HG03108 (cell line): ENCODE measurements at regions not wholly inside any gene's neighbourhood (a gene's known extent, or its start where the extent isn't known, plus 50 kb on each side); places are given as distances from the start of the nearest gene placed in this dataset.
"Not testable (repeated sequence)": the region's sequence is repeated elsewhere in the genome, so short reads cannot be mapped to it uniquely, and the experiment has no call there.

Experiments used
- ATAC-seq: cut with Tn5 transposase; IDR thresholded peaks from one replicate; pipeline ENCODE4 v1.9.1; 2021; ENCODE audit warnings: moderate library complexity; ENCODE audit not compliant: unreplicated experiment

DNA sequence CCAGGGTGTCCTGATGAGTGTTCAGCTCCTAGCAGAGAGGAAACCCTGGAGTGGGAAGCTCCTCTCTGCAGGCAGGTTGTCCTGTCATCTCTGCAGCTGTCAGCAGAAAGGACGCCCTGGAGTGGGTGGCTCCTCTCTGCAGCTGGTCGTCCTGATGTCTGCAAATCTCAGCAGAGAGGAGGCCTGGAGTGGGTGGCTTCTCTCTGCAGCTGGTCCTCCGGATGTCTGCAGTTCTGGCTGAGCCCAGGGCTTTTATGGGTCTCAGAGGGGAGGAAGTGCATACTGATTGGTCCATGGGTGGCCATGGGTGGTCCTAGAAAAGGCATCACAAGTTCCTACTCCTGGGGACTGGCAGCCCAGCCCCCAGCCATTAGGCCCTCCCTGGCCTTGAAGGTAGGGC, 102.6 kb upstream of the BNIP2 start:
- ATAC-seq: no peak

DNA sequence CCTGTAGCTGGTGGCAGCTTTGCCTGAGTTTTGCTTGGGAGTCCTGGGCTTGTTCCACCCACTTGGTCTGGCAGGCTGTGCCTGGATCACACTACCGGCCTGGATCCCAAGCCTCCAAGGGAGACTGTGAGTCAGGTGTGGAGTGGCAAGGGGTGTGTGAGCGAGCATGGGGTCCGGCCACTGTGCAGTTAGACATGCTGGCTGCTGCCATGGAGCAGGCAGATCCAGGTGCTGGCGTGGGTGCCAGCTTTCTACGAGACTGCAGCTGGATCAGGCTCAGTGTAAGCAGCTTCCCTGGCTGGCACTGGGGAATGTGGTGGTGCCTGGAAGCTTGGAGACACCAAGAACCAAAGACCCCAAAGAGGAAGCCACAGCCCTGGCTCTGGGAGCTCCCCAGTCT, 102.0 kb upstream of the BNIP2 start:
- ATAC-seq: no peak

DNA sequence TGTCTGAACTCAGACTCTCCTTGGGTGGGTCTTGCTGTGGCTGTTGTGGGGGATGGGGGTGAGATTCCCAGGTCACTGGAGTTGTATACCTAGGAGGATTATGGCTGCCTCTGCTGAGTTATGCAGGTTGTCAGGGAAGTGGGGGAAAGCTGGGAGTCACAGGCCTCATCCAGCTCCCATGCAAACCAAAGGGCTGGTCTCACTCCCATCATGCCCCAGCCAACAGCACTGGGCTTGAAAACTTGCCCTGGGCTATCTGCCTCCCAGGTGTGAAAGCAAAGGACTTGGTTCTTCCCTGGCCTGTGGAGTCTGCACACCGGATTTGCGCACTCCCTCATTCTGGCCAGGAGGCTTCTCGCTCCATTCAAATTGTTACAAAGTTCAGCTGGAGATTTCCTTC, 97.3 kb upstream of the BNIP2 start:
- not testable (repeated sequence) for ATAC-seq

DNA sequence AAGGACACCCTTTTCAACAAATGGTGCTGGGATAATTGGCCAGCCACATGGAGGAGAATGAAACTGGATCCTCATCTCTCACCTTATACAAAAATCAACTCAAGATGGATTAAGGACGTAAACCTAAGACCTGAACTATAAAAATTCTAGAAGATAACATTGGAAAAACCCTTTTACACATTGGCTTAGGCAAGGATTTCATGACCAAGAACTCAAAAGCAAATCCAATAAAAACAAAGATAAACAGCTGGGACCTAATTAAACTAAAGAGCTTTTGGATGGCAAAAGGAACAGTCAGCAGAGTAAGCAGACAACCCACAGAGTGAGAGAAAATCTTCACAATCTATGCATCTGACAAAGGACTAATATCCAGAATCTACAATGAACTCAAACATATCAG, 96.9 kb upstream of the BNIP2 start:
- ATAC-seq: not testable (repeated sequence)

DNA sequence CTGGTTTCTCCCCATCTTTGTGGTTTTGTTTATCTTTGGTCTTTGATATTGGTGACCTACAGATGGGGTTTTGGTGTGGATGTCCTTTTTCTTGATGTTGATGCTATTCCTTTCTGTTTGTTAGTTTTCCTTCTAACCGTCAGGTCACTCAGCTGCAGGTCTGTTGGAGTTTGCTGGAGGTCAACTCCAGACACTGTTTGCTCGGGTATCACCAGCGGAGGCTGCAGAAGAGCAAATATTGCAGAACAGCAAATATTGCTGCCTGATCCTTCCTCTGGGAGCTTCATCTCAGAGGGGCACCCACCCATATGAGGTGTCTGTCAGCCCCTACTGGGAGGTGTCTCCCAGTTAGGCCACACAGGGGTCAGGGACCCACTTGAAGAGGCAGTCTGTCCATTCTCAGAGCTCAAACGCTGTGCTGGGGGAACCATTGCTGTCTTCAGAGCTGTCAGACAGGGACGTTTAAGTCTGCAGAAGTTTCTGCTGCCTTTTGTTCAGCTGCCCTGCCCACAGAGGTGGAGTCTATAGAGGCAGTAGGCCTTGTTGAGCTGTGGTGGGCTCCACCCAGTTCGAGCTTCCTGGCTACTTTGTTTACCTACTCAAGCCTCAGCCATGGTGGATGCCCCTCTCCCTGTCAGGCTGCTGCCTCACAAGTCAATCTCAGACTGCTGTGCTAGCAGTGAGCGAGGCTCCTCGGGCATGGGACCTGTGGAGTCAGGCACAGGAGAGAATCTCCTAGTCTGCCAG, 94.8 kb upstream of the BNIP2 start:
- ATAC-seq: not testable (repeated sequence)

DNA sequence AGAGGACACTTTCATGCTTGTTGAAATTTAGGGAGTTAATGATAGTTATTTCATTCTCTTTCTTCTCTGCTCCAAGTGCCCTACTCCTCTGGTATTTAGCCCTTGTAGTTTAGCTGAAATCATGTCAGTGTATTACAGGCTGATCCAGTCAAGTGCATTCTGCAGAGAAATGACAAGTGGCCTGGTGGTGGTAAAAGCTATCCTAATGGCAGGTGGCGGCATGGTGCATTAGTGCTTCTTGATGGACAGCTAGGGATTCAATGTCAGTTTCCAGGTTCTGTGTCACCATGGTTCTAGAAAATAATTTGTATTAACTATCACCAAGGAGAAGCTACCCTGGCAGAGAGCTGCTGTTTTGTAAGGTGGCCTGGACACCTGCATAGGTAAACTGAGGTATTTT, 90.0 kb upstream of the BNIP2 start:
- ATAC-seq: no peak

DNA sequence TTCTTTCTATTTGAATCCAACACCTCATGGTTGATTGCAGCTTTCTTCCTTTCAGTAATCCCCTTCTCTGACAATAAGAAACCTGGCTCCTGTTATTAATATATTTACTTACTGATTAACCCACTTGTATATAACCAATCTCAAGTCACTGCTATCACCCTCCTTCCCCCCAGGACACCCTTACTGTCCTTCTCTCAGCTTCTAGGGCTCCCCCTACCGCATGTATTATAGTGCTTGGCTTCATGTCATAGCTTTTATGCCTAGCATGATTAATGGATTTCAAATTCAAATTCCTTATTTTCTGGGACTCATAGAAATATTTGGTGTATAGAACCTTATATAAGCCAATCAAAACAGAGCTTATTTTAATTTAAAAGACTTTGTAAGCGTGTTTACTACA, 75.7 kb upstream of the BNIP2 start:
- no peak for ATAC-seq

DNA sequence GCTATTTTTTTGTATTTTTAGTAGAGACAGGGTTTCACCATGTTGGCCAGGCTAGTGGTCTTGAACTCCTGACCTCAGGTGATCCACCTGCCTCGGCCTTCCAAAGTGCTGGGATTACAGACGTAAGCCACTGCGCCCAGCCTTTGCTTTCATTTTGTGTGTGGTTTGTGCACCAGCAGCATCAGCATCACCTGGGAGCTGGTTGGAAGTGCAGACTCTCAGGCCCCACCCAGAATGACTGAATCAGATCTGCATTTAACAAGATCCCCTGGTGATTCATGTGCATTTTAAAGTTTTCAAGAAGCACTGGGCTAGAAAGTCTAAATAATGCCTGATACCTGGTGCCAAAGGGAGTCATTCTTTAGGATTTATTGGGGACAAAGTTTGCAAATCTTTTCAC, 73.4 kb upstream of the BNIP2 start:
- no peak for ATAC-seq

DNA sequence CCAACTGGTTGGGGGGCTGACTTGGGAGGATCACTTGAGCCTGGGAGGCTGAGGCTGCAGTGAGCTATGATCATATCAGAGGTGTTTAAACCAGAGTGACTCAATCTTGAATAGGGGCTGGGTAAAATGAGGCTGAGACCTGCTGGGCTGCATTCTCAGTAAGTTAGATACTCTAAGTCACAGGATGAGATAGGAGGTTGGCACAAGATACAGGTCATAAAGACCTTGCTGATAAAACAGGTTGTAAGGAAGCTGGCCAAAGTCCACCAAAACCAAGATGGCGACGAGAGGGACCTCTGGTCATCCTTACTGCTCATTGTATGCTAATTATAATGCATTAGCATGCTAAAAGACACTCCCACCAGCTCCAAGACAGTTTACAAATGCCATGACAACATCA, 71.1 kb upstream of the BNIP2 start:
- ATAC-seq: not testable (repeated sequence)

DNA sequence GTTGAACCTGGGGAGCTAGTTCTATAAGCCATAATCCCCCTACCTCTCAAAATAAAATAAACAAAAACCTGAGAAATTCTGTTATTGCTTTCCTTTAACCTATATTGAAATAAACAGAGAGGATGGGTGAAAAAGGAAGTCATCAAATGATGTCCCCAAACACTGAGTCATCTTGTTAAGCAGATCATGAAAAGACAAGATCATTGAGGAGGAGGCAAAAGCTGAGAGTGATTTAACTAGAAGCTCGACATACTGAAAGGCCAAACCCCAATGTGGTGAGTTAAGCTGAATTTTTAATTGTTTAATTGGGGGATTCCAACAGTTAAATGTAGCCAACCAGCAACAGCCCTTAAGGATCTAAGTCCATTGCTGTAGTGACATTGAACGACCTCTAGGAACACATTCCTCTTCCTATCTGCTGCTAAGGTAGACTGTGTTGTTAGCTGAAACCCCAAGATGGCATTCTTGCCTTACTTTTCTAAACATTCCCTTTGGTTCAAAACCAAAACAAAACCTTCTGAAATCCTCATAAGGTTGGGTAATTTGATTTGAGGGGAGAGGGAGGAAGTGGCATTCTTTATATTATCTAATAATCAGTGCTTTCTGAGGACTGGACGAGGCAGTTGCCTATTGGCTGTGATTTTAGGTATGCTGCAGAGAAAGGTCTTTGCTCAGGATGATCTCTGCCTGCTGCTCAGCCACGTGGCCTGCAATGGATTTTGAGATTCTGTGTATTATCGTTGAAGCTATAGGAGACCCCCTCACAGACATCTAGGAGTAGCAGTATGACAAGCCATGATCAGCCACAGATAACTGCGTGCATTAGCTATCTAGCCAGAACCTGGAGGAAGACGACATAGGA, 62.7 kb upstream of the BNIP2 start:
- no peak for ATAC-seq

DNA sequence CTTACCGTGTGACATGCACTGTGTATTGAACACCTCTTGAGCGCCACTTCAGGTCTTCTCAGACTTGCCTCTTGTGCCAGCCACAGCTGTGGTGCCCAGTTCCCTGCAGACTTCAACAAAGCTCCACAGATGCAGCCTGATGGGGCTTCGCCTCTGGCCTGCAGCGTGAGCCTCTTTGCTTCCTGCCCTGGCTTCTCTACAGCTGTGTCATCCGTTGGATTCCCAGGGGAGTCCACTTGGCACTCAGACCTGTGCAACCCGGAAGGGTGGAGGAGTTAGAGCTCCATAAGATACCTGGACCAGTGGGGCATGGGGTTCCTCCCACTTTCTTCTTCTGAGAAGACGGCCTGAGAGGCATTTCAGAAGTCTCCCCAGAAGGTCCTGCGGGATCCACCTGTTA, 57.7 kb upstream of the BNIP2 start:
- no peak for ATAC-seq

DNA sequence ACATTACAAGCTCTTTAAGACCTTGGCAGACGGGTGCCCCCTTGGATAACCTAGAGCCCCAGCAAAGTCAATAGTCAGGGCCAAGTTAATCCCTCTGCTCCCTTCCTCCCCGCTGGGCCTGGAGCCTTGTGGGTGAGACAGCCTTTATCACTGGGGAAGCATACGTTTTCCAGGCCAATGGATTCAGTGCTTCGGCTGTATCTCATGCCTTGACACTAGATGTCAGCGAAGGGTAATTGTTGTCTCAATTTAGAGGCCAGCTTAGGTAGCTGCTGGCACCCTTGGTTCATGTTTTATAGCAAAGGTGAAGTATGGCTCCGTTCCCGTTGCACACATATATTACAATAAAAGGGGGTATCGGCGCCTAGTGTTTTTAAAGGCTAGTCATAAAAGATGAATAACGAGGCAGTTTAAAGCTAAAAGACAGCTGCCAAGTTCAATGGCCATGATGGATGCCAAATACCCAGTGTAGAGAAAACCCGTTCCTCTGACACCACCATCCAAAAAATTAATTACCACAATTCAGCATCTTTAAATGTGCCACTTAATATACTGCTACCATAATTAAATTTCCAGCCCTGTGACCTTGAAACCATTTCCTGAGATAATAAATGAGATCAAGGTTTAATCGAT, 52.3 kb upstream of the BNIP2 start:
- no peak for ATAC-seq

DNA sequence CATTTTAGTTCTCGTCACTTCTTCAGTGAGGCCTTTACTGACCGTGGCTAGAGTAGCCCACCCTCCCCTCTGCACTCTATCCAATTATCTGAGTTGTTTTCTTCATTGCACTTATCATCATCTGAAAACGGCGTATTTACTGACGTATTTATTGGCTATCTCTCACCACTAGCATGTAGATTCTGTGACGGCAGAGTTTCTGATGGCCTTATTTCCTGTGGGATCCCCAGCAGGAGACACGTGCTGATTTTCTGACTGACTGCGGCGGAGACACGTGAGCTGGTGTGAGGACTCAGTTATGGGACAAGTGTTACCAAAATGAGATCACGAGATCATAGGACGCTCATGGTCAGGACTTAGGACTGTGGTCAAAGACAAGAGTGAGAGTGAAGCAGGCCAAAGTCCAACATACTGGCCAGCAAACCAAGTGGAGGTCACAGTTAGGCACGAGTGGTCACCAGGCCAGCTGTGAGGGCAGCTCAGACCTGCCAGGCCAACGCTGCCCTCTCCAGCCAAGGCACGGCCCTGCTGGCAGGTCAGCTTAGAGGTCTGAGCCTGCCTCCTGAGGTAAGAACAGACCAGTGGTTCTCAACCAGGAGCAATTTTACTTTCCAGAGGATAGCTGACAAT, 50.6 kb upstream of the BNIP2 start:
- no peak for ATAC-seq
